ENCODE measurements at regions not wholly inside any gene's neighbourhood (a gene's known extent, or its start where the extent isn't known, plus 50 kb on each side); places are given as distances from the start of the nearest gene placed in this dataset.

DNA sequence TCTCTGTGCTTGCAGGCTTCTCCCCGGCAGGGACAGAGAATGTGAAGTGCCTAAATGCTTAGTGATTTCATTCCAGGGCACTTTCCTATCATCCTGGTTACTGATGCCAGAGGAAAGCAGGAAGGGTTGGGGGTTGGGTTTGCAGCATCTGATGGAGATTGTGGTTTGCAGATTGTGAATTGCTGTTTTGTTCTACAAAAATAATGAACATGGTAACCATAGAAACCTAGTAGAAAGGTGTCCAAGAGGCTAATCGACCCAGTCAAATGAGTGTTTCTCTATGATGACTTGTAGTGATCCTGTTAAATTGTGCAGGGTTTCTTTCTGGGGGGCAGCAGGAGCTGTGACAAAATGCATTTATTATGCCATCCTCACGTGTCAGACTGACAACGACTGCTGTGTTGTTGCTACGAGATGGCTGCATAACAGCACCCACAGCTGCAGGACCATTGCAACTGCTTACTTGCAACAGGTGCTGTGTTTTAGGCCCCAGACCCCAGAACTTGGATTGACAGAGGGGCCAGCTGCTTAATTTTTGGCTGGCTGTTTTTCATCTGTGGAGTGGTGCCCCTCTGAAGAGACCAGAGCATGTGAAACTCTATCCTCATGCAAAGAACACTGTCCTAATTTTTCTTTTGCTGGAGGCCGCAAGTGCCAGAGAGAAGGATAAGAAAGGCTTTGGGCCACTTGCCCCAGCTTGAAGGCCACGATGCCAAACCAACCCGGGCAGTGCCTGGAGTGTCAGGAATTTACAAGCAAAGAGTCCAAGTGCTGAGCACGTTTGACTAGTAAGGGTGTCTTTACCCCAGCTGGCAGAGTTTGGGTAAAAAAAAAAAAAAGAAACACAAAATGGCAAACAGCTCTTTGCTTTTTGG lies 397.8 kb downstream of the GADD45G start:
- Histone ChIP-seq H3K36me3 (no peaks in the 10 kb centered on the region), H3K27me3 (no peaks in the 10 kb centered on the region), H3K4me3 (ENCODE audit: low read depth in 1 of 2, low read length in 1 of 2) (no peak overlapping the region), H3K4me1 (ENCODE audit: control insufficient read depth in 1 of 2, insufficient read depth in 1 of 2, low read depth in 1 of 2, low read length in 1 of 2) (peaks cover 11 to 21% of the 10 kb centered on the region in 2 experiments), H3K9me3 (no peaks in the 10 kb centered on the region), H3K27ac (no peak overlapping the region)
- TF ChIP-seq, protein P1, sequence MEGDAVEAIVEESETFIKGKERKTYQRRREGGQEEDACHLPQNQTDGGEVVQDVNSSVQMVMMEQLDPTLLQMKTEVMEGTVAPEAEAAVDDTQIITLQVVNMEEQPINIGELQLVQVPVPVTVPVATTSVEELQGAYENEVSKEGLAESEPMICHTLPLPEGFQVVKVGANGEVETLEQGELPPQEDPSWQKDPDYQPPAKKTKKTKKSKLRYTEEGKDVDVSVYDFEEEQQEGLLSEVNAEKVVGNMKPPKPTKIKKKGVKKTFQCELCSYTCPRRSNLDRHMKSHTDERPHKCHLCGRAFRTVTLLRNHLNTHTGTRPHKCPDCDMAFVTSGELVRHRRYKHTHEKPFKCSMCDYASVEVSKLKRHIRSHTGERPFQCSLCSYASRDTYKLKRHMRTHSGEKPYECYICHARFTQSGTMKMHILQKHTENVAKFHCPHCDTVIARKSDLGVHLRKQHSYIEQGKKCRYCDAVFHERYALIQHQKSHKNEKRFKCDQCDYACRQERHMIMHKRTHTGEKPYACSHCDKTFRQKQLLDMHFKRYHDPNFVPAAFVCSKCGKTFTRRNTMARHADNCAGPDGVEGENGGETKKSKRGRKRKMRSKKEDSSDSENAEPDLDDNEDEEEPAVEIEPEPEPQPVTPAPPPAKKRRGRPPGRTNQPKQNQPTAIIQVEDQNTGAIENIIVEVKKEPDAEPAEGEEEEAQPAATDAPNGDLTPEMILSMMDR (IDR thresholded peaks at IDR 0.05) = no peak

DNA sequence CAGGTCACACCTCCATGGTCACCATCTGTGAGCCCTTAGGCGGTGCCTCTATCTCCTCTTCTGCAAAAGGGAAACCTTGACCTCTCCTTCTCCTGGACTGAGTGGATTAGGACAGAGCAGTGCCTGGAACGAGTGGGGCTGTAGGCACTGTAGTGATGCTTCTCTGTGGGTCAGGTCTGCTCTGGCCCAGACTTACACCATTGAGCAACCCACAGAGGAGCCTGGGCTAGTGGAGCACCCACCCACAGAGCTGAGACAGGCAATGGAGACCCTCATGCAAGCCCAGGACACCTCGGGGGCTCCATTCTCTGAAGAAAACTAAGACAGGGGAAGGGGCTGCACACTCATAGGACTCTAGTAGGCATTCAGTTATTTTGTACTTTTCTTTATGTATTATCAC lies 400.6 kb downstream of the GADD45G start:
- peaks cover 13 to 23% of the 10 kb centered on the region in 2 experiments for H3K4me1 ChIP-seq (ENCODE audit: control insufficient read depth in 1 of 2, insufficient read depth in 1 of 2, low read depth in 1 of 2, low read length in 1 of 2)
- no peaks in the 10 kb centered on the region for H3K9me3 ChIP-seq
- TF ChIP-seq, protein P1 (IDR thresholded peaks at IDR 0.05) = no peak
- H3K27ac ChIP-seq = no peak overlapping the region
- H3K4me3 ChIP-seq (ENCODE audit: low read depth in 1 of 2, low read length in 1 of 2) = no peak overlapping the region
- H3K27me3 ChIP-seq = no peaks in the 10 kb centered on the region
- no peaks in the 10 kb centered on the region for H3K36me3 ChIP-seq

DNA sequence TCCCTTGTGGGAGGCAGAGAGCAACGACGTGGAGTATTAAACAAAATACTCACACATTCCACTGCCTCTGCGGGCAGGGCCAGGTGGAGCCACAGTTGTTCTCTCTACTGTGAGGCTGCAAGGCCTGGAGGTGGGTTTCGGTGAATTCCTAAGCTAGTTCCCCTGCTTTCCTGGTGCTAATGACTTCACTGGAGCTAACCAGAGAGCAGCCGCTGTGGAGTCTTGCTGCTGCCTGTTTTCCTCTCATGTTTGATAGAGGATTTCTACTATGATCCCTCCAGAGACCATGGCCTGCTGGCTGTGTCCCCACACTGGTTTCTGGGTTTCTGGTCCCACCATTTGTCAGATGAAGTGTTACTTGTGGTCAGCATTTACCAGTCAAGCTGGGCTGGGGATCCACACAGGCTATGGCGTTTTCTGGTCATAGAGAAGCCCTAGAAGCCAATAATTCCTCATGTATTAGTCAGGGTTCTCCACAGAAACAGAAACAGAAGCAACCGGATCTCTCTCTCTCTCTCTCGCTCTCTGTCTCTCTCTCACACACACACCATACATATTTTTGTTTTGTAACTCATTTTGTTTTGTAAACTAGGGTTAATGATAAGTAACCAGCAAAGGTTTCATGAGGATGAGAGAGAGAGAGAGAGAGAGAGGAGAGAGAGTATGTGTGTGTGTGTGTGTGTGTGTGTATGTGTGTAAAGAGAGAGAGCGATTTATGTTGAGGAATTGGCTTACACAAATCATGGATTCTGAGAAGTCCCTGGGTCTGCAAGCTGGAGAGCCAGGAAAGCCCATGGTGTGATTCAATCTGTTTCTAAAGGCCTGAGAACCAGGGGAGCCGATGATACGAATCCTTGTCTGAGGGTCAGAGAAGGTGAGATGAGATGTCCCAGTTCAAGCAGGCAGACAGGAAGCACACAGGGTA lies 403.0 kb downstream of the GADD45G start:
- Histone ChIP-seq H3K9me3 (no peaks in the 10 kb centered on the region), H3K4me1 (ENCODE audit: control insufficient read depth in 1 of 2, insufficient read depth in 1 of 2, low read depth in 1 of 2, low read length in 1 of 2) (peaks cover 13 to 16% of the 10 kb centered on the region in 2 experiments), H3K4me3 (ENCODE audit: low read depth in 1 of 2, low read length in 1 of 2) (no peak overlapping the region), H3K27me3 (no peaks in the 10 kb centered on the region), H3K27ac (no peak overlapping the region), H3K36me3 (no peaks in the 10 kb centered on the region)
- TF ChIP-seq, protein P1 (IDR thresholded peaks at IDR 0.05) = no peak

GRCh38 chr9:90009447-90009846 lies 404.6 kb downstream of the GADD45G start:
- Histone ChIP-seq H3K27ac (peak overlapping the region; percentile 71), H3K27me3 (no peaks in the 10 kb centered on the region), H3K9me3 (no peaks in the 10 kb centered on the region), H3K36me3 (no peaks in the 10 kb centered on the region), H3K4me3 (ENCODE audit: low read depth in 1 of 2, low read length in 1 of 2) (peak overlapping the region; percentile 6 to 44), H3K4me1 (ENCODE audit: control insufficient read depth in 1 of 2, insufficient read depth in 1 of 2, low read depth in 1 of 2, low read length in 1 of 2) (peaks cover 13 to 16% of the 10 kb centered on the region in 2 experiments)
- TF ChIP-seq, protein P1 (IDR thresholded peaks at IDR 0.05) = no peak

DNA sequence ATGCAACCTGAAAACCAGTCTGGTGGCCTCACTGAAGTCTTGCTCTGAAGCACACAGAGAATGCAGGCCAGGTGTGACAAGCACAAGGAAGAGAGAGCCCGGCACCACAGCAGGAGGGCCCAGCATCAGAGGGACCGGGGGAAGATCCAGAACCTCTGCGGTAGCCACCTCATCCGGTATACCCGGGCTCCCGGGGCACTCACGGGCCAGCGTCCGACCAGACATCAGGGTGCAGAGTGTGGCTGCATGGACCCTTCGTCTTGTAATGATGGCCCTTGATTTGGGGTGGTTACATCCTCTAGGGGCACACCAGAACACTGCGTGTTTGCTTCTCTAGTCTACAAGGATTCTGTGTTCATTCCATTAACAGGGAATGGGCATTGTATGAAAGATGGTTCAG lies 406.0 kb downstream of the GADD45G start:
- H3K9me3 ChIP-seq = no peaks in the 10 kb centered on the region
- H3K27me3 ChIP-seq = no peaks in the 10 kb centered on the region
- peaks cover 13 to 16% of the 10 kb centered on the region in 2 experiments for H3K4me1 ChIP-seq (ENCODE audit: control insufficient read depth in 1 of 2, insufficient read depth in 1 of 2, low read depth in 1 of 2, low read length in 1 of 2)
- TF ChIP-seq, protein P1 (IDR thresholded peaks at IDR 0.05) = no peak
- H3K4me3 ChIP-seq (ENCODE audit: low read depth in 1 of 2, low read length in 1 of 2) = no peak overlapping the region
- no peak overlapping the region for H3K27ac ChIP-seq
- H3K36me3 ChIP-seq = no peaks in the 10 kb centered on the region

Measured in neutrophil (primary cell).